Breast epithelium (tissue), 4 donors: ENCODE measurements at regions not wholly inside any gene's neighbourhood (a gene's known extent, or its start where the extent isn't known, plus 50 kb on each side); places are given as distances from the start of the nearest gene placed in this dataset.

Experiments used
- DNase-seq, 2 donors: peaks; one replicate each; pipeline ENCODE4 v3.0.0-alpha.2; 2019; ENCODE audit warnings: low spot score in 2 of 2
- H3K27ac ChIP-seq, 2 donors: fragments of 200-600 bp; sonication (generic) in 1 of 2; one replicate each; pipeline ENCODE4 v1.5.1; 2016 to 2019; ENCODE audit warnings: mild to moderate bottlenecking in 1 of 2
- H3K27me3 ChIP-seq, 2 donors: fragments of 200-600 bp; sonication (generic) in 1 of 2; one replicate each; pipeline versions ENCODE4 v1.5.1 to v1.6.0; 2017 to 2019; ENCODE audit warnings: control low read depth in 1 of 2, mild to moderate bottlenecking in 1 of 2
- H3K36me3 ChIP-seq: fragments of 200-600 bp; one replicate; pipeline ENCODE4 v1.5.1; 2019
- H3K4me1 ChIP-seq, 2 donors: fragments of 200-600 bp; sonication (generic); one replicate each; pipeline ENCODE4 v1.5.1; 2016 to 2019; ENCODE audit warnings: control low read depth in 1 of 2
- H3K4me3 ChIP-seq, 3 donors: fragments of 200-600 bp; sonication (generic); 1 replicate in 2 of 3; 2 replicates in 1 of 3; pipeline ENCODE4 v1.5.1; 2016 to 2019; ENCODE audit warnings: mild to moderate bottlenecking in 3 of 3, moderate library complexity in 2 of 3
- H3K9me3 ChIP-seq, 2 donors: fragments of 200-600 bp; sonication (generic) in 1 of 2; one replicate each; pipeline ENCODE4 v1.5.1; 2016 to 2019; ENCODE audit warnings: control low read depth in 1 of 2
- POLR2A ChIP-seq: fragments of 450-650 bp; IDR thresholded peaks from one replicate; pipeline ENCODE4 v1.6.1; 2016; ENCODE audit warnings: antibody characterized with exemption, mild to moderate bottlenecking, moderate library complexity
- POLR2AphosphoS5 ChIP-seq, 3 donors: sonication (generic); formaldehyde crosslinking; IDR thresholded peaks; one replicate each; pipeline ENCODE4 v1.6.1; 2017; ENCODE audit warnings: antibody characterized with exemption in 3 of 3
- intact Hi-C: fragments of 100-400 bp; cut with DNase I; formaldehyde crosslinking; loops from one replicate; pipeline ENCODE4 v1.15.1; 2023; ENCODE audit warnings: low total_unique reads
- TF ChIP-seq, protein P1 (sequence below), 3 donors: fragments of 450-650 bp; IDR thresholded peaks; one replicate each; pipeline ENCODE4 v1.5.1; 2016 to 2017; ENCODE audit warnings: antibody characterized with exemption in 3 of 3, mild to moderate bottlenecking in 3 of 3, moderate library complexity in 3 of 3

DNA sequence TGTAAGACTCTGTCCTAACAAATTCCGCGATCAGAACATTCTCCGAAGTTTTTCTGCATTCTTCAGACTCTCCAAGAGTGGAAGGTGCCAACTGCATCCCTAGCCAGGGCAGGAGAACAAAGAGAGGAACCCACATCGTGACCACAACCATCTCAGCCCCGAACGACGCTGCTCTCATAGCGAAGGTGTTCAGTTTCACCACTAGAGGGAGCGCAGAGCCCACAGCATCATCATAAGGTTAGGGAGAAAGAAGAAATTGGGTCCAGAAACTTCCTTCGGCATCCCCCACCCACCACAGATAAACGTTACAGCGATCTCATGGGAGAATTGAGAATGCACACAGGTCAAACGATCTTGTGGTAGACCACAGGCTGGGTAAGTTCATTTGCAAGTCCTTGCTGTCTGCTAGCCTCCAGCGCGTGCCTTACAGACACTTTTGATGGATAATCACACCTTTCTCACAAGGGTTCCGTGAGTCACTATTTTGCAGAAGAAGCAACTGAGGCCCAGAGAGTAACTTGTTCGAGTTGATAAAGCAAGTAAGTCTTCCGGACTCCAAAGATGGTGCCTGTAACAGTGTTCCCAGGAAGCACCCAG is 53.7 kb upstream of the ARL4C start:
- TF ChIP-seq, protein P1, sequence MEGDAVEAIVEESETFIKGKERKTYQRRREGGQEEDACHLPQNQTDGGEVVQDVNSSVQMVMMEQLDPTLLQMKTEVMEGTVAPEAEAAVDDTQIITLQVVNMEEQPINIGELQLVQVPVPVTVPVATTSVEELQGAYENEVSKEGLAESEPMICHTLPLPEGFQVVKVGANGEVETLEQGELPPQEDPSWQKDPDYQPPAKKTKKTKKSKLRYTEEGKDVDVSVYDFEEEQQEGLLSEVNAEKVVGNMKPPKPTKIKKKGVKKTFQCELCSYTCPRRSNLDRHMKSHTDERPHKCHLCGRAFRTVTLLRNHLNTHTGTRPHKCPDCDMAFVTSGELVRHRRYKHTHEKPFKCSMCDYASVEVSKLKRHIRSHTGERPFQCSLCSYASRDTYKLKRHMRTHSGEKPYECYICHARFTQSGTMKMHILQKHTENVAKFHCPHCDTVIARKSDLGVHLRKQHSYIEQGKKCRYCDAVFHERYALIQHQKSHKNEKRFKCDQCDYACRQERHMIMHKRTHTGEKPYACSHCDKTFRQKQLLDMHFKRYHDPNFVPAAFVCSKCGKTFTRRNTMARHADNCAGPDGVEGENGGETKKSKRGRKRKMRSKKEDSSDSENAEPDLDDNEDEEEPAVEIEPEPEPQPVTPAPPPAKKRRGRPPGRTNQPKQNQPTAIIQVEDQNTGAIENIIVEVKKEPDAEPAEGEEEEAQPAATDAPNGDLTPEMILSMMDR (IDR thresholded peaks at IDR 0.05): peak; percentile 92 to 98 (median 96)
- peak in 2 of 3 donors; percentile 34 to 66 for TF ChIP-seq POLR2AphosphoS5 (IDR thresholded peaks at IDR 0.05)
- no peak for TF ChIP-seq POLR2A
- intact Hi-C loops: loop anchor here (10.0 kb wide), 1 partner anchor 554 kb away; no protein-coding TSS in a partner anchor
- Histone ChIP-seq H3K4me3 (no peak overlapping the region), H3K27me3 (no peaks in the 10 kb centered on the region), H3K36me3 (no peaks in the 10 kb centered on the region), H3K4me1 (no peaks in the 10 kb centered on the region), H3K9me3 (no peaks in the 10 kb centered on the region), H3K27ac (no peak overlapping the region)
- peak in 1 of 2 donors; percentile 88 for DNase-seq

DNA sequence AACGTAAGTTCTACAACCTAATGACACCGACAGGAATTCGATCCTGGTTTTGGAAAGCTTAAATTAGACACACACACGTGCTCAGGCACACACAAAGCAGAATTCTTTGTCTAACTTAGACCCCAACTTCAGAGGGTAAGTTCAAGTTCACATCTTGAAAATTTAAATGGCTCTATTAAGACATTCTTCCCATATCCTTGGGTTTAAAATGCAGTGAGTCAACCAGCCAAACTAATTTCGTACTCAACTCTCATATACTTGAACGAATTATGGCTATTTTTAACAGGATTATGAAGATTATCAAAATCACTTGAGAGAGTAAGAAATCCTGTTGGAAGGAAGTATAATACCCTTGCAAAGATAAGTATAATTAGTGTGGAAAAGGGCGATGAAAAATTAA is 53.2 kb upstream of the ARL4C start:
- Histone ChIP-seq H3K4me3 (no peak overlapping the region), H3K9me3 (no peaks in the 10 kb centered on the region), H3K27ac (no peak overlapping the region), H3K36me3 (no peaks in the 10 kb centered on the region), H3K27me3 (no peaks in the 10 kb centered on the region), H3K4me1 (no peaks in the 10 kb centered on the region)
- TF ChIP-seq POLR2A (no peak), POLR2AphosphoS5 (IDR thresholded peaks at IDR 0.05) (no peak)
- TF ChIP-seq, protein P1 (IDR thresholded peaks at IDR 0.05): no peak
- no peak for DNase-seq
- intact Hi-C loops: loop anchor here (10.0 kb wide), 1 partner anchor 555 kb away; no protein-coding TSS in a partner anchor

- Histone ChIP-seq H3K36me3 (no peaks in the 10 kb centered on the region), H3K4me3 (no peak overlapping the region), H3K27ac (peak overlapping the region; percentile 33 to 55), H3K4me1 (no peaks in the 10 kb centered on the region), H3K27me3 (no peaks in the 10 kb centered on the region), H3K9me3 (no peaks in the 10 kb centered on the region)
- no peak for DNase-seq
- TF ChIP-seq, protein P1 (IDR thresholded peaks at IDR 0.05): no peak
- TF ChIP-seq POLR2A (no peak), POLR2AphosphoS5 (IDR thresholded peaks at IDR 0.05) (no peak)
- intact Hi-C loops: no loop called here
Observed at GRCh38 chr2:234548695-234549420, 52.0 kb upstream of the ARL4C start.

DNA sequence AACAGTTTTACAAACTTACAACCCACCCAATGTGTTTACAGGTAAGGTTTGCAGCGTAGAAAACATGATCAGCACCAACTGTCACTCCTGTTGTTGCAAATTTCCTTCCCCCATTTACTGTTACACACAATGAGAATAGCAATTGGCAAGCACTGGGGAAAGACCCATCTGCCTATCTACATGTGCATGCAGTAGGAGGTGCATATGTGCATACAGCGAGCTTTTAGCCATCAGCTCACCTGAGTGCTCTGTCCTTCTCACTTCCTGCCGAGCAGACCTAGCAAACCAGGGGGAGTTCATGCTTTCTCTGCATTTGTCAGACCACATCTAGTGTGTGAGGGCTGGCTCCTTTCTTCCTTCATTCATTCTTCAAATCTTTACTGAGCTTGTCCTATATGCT is 49.9 kb upstream of the ARL4C start:
- H3K4me3 ChIP-seq: no peak overlapping the region
- TF ChIP-seq POLR2A (no peak), POLR2AphosphoS5 (IDR thresholded peaks at IDR 0.05) (no peak)
- TF ChIP-seq, protein P1 (IDR thresholded peaks at IDR 0.05): no peak
- H3K4me1 ChIP-seq: no peaks in the 10 kb centered on the region
- no peaks in the 10 kb centered on the region for H3K27me3 ChIP-seq
- no peak overlapping the region for H3K27ac ChIP-seq
- DNase-seq: no peak
- intact Hi-C loops: no loop called here
- no peaks in the 10 kb centered on the region for H3K9me3 ChIP-seq
- no peaks in the 10 kb centered on the region for H3K36me3 ChIP-seq
